Osteoblast (primary cell): ENCODE measurements at regions not wholly inside any gene's neighbourhood (a gene's known extent, or its start where the extent isn't known, plus 50 kb on each side); places are given as distances from the start of the nearest gene placed in this dataset.
"Not testable (repeated sequence)": the region's sequence is repeated elsewhere in the genome, so short reads cannot be mapped to it uniquely, and the experiment has no call there.

ENCODE experiments used
- DNase-seq: peaks from one replicate; pipeline ENCODE4 v3.0.0; 2011; ENCODE audit warnings: low spot score, mixed read lengths; ENCODE audit not compliant: insufficient read length; ENCODE audit errors: missing footprints
- H2AFZ ChIP-seq: 2 replicates; pipeline ENCODE4 v1.6.0; 2011; ENCODE audit warnings: mild to moderate bottlenecking, low read length
- H3K27ac ChIP-seq: 2 replicates; pipeline ENCODE4 v1.5.1; 2011; ENCODE audit warnings: mild to moderate bottlenecking, low read depth, low read length, moderate library complexity
- H3K27me3 ChIP-seq: 2 replicates; pipeline ENCODE4 v1.6.0; 2012; ENCODE audit warnings: mild to moderate bottlenecking, control low read depth, inconsistent platforms, low read length, moderate library complexity; ENCODE audit not compliant: insufficient read depth
- H3K36me3 ChIP-seq: 2 replicates; pipeline ENCODE4 v1.5.1; 2011; ENCODE audit warnings: mild to moderate bottlenecking, low read length, control low read depth, moderate library complexity; ENCODE audit not compliant: insufficient read depth
- H3K4me1 ChIP-seq: 2 replicates; pipeline ENCODE4 v1.5.1; 2011; ENCODE audit warnings: mild to moderate bottlenecking, low read length, control low read depth, moderate library complexity; ENCODE audit not compliant: insufficient read depth
- H3K4me2 ChIP-seq: 2 replicates; pipeline ENCODE4 v1.6.0; 2011; ENCODE audit warnings: mild to moderate bottlenecking, low read length; ENCODE audit not compliant: insufficient read depth
- H3K4me3 ChIP-seq: fragments of 200-600 bp; sonication (generic); 3 replicates; pipeline ENCODE4 v1.5.1; 2012; ENCODE audit warnings: mild to moderate bottlenecking, low read length, inconsistent platforms; ENCODE audit not compliant: insufficient read depth
- H3K79me2 ChIP-seq: 2 replicates; pipeline ENCODE4 v1.6.0; 2012; ENCODE audit warnings: mild to moderate bottlenecking, low read length, control low read depth, inconsistent platforms; ENCODE audit not compliant: insufficient read depth
- H3K9me3 ChIP-seq: 2 replicates; pipeline ENCODE4 v1.5.1; 2011; ENCODE audit warnings: low read depth, low read length, control low read depth
- H4K20me1 ChIP-seq: 2 replicates; pipeline ENCODE4 v1.6.0; 2012; ENCODE audit warnings: mild to moderate bottlenecking, low read length, control low read depth; ENCODE audit not compliant: insufficient read depth
- CTCF ChIP-seq: IDR thresholded peaks from 2 replicates; pipeline ENCODE4 v1.5.1; 2011; ENCODE audit warnings: mild to moderate bottlenecking, low read depth, low read length, moderate library complexity; ENCODE audit errors: extremely low read depth

DNA sequence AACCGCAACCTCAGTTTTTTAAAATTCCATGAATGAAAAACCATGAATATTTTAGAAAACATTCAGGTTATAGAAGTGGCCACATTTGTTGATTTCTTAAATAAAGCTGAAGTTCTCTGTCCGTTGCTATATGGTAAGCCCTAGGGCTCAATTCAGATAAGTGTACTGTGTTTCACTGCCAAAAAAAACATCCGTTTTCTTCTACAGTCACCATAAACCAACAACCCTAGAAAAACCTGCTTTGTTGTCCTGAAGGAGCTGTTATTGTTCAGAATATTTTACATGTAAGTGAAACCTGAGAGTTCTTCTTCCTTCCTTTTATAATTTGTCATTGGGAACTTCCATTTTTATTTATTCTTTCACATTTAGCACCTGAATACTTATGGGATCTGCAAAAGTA lies 274.1 kb downstream of the TFAP2A start:
- Histone ChIP-seq H3K9me3 (no peaks in the 10 kb centered on the region), H3K79me2 (no peaks in the 10 kb centered on the region), H3K36me3 (no peaks in the 10 kb centered on the region), H2AFZ (no peak overlapping the region), H4K20me1 (no peaks in the 10 kb centered on the region), H3K4me2 (no peak overlapping the region), H3K27ac (no peak overlapping the region), H3K4me1 (no peaks in the 10 kb centered on the region), H3K27me3 (no peaks in the 10 kb centered on the region), H3K4me3 (no peak overlapping the region)
- no peak for TF ChIP-seq CTCF
- no peak for DNase-seq

DNA sequence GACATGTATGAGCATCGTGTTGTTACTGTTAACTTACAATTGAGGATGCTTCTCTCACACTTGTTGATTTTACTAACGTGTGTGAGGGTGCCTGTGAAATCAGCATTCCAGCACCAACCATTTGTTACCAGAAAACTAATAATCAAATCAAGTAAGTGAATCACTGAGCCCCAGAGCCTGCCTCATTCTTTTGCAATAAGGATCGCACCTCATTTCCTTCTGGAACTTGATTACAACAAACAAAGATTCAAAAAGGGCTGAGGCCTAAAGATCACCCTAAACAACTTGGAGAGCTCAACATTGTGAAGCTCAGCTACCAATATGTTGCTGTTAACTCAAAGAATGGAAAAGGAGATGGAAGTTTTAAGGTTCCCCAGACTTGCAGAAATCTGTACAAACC lies 274.7 kb downstream of the TFAP2A start:
- Histone ChIP-seq H3K9me3 (no peaks in the 10 kb centered on the region), H3K4me2 (no peak overlapping the region), H3K36me3 (no peaks in the 10 kb centered on the region), H3K27ac (no peak overlapping the region), H3K27me3 (no peaks in the 10 kb centered on the region), H3K79me2 (no peaks in the 10 kb centered on the region), H3K4me1 (no peaks in the 10 kb centered on the region), H4K20me1 (no peaks in the 10 kb centered on the region), H2AFZ (no peak overlapping the region), H3K4me3 (no peak overlapping the region)
- TF ChIP-seq CTCF, result no peak
- DNase-seq, result no peak

- H3K27ac ChIP-seq, result no peak overlapping the region
- no peak overlapping the region for H3K4me2 ChIP-seq
- H3K4me3 ChIP-seq, result no peak overlapping the region
- no peak overlapping the region for H2AFZ ChIP-seq
- TF ChIP-seq CTCF, result no peak
- no peak for DNase-seq
- no peaks in the 10 kb centered on the region for H3K4me1 ChIP-seq
- no peaks in the 10 kb centered on the region for H3K79me2 ChIP-seq
- no peaks in the 10 kb centered on the region for H4K20me1 ChIP-seq
- H3K27me3 ChIP-seq, result no peaks in the 10 kb centered on the region
- H3K36me3 ChIP-seq, result no peaks in the 10 kb centered on the region
- no peaks in the 10 kb centered on the region for H3K9me3 ChIP-seq
These were observed 276.0 kb downstream of the TFAP2A start for GRCh38 chr6:10138917-10139316.

DNA sequence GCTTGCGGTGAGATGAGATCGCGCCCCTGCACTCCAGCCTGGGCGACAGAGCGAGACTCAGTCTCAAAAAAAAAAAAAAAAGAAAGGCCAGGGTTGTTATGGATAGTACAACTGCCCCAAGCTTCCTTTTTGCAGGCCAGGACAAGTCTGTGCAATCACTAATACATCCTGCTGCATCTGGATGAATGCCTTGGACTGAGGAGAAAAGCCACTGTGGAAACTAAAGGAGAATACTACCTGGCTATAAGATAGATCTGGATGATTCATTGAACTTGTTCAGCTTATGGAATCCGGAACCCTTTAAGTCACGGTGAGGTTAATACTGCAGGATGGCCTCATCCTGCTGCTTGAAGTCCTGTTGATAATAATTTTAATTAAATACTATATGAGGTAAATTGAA lies 278.2 kb downstream of the TFAP2A start:
- Histone ChIP-seq H2AFZ (no peak overlapping the region), H3K27me3 (no peaks in the 10 kb centered on the region), H3K4me3 (no peak overlapping the region), H3K4me2 (no peak overlapping the region), H4K20me1 (no peaks in the 10 kb centered on the region), H3K79me2 (no peaks in the 10 kb centered on the region), H3K9me3 (no peaks in the 10 kb centered on the region), H3K36me3 (no peaks in the 10 kb centered on the region), H3K4me1 (no peaks in the 10 kb centered on the region), H3K27ac (no peak overlapping the region)
- no peak for DNase-seq
- TF ChIP-seq CTCF, result no peak

- H3K4me1 ChIP-seq, DNase-seq, H3K27me3 ChIP-seq, H3K27ac ChIP-seq, H3K4me2 ChIP-seq, H3K9me3 ChIP-seq, H3K79me2 ChIP-seq, H3K4me3 ChIP-seq, H3K36me3 ChIP-seq, H2AFZ ChIP-seq, H4K20me1 ChIP-seq: not testable (repeated sequence)
These were observed 280.7 kb downstream of the TFAP2A start for GRCh38 chr6:10134185-10134584.
